ENCODE measurements at regions not wholly inside any gene's neighbourhood (a gene's known extent, or its start where the extent isn't known, plus 50 kb on each side); places are given as distances from the start of the nearest gene placed in this dataset.

GRCh38 chr17:13154930-13155329 lies 137.1 kb upstream of the ELAC2 start:
- TF ChIP-seq CTCF (IDR thresholded peaks at IDR 0.05) (no peak), ZFX (IDR thresholded peaks at IDR 0.05; ENCODE audit: borderline replicate concordance) (no peak)
